ENCODE measurements at regions not wholly inside any gene's neighbourhood (a gene's known extent, or its start where the extent isn't known, plus 50 kb on each side); places are given as distances from the start of the nearest gene placed in this dataset.
"Not testable (repeated sequence)": the region's sequence is repeated elsewhere in the genome, so short reads cannot be mapped to it uniquely, and the experiment has no call there.

DNA sequence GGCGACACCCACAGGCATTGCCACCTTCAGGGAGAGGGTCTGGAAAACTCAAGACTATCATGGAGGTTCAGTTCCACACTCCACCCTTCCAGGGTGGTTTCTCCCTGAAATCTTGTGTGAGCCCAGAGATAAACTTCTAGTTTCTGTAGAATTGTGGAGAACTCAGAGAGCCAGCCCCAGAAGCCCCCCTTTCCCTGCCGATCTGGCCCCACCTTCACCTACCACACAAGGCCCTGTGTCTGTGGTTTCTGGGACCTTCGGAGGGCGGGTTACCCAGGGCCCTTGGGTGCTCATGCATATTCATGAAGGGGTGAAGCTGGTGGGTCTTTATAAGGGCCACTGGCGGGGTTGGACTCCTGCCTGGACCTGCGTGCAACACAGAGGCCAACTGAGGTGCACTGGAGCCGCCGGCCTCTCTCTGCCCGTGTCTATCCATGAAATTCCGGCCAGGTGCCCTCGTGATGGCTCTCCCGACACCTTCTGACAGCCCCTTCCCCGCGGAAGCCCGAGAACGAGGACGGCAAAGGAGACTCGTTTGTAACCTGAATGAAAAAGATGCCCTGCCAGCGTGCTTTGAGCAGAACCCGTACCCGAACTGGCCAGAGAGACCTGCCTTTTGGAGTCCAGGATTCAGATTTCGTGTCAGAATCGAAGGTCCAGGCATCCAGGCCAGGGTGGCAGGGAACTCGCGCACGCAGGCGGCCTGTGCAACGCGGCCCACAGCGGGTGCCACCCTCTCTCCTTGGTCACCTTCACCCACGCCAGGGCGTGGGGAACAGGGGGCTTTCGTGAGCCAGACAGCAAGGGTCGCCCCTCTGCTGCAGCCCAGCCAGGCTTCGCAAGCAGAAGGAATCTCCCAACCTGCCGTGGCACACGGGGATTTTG, 1933.6 kb upstream of the DEFB115 start:
- not testable (repeated sequence) for H3K36me3 ChIP-seq (ENCODE audit: control insufficient read depth, insufficient read depth, low read length); H3K27ac ChIP-seq (ENCODE audit: low read depth, low read length); H3K4me3 ChIP-seq (ENCODE audit: low read depth, low read length); H3K9ac ChIP-seq (ENCODE audit: low read length); H3K27me3 ChIP-seq (ENCODE audit: control insufficient read depth, insufficient read depth, low read length); H3K4me1 ChIP-seq (ENCODE audit: control insufficient read depth, insufficient read depth, low read length)
- H3K9me3 ChIP-seq (ENCODE audit: control insufficient read depth, insufficient read depth, low read depth, low read length) = peaks cover 73% of the 10 kb centered on the region

DNA sequence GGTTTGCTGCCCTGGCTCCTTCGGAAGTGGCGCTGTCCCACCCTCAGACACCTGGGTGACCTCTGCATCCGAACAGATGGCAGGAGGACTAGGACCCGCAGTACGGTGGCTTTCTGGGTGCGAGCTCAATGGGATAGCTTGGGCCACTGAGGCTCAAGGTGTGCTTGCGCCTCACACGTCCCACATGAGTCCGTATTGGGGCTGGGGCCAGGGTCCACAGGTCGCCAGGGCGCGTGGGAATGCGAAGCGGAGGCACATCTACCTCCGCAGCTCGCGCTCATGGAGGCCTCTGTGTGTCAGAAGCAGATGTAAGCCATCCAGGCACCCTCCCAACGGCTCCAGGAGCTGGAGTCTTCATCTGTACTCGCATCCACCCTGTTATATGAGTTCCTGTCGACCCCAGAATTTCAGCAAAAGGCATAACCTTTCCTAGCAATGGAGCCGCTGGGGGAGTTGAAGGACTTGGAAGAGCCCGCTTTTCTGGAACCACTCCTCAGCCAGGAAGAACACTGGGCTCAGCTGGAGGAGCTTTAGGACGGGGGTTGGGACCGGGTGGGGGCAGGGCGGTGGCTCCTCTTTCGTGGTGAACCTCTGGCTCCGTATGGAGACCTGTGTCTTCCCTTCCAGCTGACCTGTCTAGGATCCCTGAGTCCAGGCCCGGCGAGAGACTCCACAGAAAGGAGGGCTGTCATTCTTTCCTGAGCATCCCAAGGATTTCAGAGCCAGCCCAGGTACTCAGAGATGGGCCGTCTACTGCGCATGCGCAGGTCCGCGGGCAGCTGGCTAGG, 1932.8 kb upstream of the DEFB115 start:
- not testable (repeated sequence) for H3K9ac ChIP-seq (ENCODE audit: low read length); H3K4me1 ChIP-seq (ENCODE audit: control insufficient read depth, insufficient read depth, low read length); H3K36me3 ChIP-seq (ENCODE audit: control insufficient read depth, insufficient read depth, low read length); H3K27ac ChIP-seq (ENCODE audit: low read depth, low read length); H3K27me3 ChIP-seq (ENCODE audit: control insufficient read depth, insufficient read depth, low read length); H3K4me3 ChIP-seq (ENCODE audit: low read depth, low read length)
- H3K9me3 ChIP-seq (ENCODE audit: control insufficient read depth, insufficient read depth, low read depth, low read length) = peaks cover 73% of the 10 kb centered on the region

DNA sequence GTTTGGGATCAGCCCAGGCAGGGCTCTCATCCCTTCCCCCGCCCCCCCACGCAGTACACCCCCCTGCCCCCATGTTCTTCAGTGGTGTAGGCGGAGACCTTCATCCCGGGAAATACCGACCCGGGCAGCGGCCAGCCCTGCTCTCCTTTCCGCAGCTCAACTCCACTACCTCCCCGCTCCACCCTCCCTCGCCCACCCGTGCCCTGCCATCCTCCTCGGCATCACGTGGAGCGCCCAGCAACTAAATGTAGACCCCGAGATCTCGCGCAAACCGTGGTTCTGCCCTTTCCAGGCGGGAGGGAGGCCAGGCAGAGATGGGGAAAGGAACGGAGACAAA, 1932.2 kb upstream of the DEFB115 start:
- Histone ChIP-seq H3K9me3 (ENCODE audit: control insufficient read depth, insufficient read depth, low read depth, low read length) (peaks cover 73% of the 10 kb centered on the region), H3K4me1 (ENCODE audit: control insufficient read depth, insufficient read depth, low read length) (no peaks in the 10 kb centered on the region), H3K4me3 (ENCODE audit: low read depth, low read length) (no peak overlapping the region), H3K9ac (ENCODE audit: low read length) (no peak overlapping the region), H3K36me3 (ENCODE audit: control insufficient read depth, insufficient read depth, low read length) (no peaks in the 10 kb centered on the region), H3K27me3 (ENCODE audit: control insufficient read depth, insufficient read depth, low read length) (no peaks in the 10 kb centered on the region), H3K27ac (ENCODE audit: low read depth, low read length) (no peak overlapping the region)

DNA sequence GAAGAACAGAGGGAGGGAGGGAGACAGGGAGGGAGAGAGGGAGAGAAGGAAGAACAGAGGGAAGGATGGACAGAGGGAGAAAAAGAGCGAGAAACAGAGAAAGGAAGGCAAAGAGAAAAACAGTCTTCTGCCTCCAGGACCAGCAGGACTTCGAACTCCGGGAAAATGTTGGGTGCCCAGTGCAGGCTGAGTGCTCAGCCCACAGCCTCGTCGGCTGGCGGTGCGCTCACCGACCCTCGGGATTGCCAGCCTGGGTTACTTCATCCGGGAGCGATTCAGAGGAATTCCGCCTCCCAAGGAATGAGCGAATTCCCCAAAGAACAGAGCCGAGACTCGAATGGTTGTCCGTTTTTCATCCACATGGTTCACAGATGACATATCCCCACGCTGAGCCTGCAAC, 1931.7 kb upstream of the DEFB115 start:
- not testable (repeated sequence) for H3K4me3 ChIP-seq (ENCODE audit: low read depth, low read length)

DNA sequence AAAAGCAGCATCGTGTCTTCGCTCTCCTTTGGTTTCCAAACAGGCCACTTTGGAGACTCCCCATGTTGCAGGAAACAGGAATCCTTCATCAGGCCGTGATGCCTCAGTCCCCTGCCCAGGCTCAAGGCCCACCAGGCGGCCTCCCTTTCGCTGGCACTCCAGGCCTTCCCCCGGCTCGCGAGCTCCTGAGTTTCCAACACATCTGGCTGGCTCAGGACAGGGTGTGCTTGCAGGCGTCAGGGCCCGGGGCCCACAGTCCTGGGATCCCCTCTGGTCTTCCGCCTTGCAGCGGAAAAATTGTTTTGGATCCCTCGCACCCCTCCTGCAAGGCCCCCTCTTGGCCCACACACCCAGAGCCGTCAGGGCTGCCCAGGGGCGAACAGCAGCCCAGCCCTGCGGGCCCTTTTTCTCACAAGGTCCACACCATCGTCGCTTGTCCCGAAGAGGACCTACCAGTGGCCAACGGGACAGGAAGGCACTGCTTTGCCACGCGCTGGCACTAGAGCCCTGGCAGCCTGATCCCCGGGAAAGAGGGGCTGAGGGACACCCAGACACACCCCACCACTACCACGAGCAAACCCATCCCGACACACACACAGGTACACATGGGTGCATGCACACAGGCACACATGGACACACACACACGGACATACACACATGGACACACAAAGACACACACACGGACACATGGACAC, 1930.9 kb upstream of the DEFB115 start:
- Histone ChIP-seq H3K27me3 (ENCODE audit: control insufficient read depth, insufficient read depth, low read length) (no peaks in the 10 kb centered on the region), H3K4me3 (ENCODE audit: low read depth, low read length) (no peak overlapping the region)

More for the DNA sequence above, 1931.7 kb upstream of the DEFB115 start:
- H3K36me3 ChIP-seq (ENCODE audit: control insufficient read depth, insufficient read depth, low read length); H3K4me1 ChIP-seq (ENCODE audit: control insufficient read depth, insufficient read depth, low read length); H3K9ac ChIP-seq (ENCODE audit: low read length); H3K27ac ChIP-seq (ENCODE audit: low read depth, low read length); H3K27me3 ChIP-seq (ENCODE audit: control insufficient read depth, insufficient read depth, low read length): not testable (repeated sequence)
- H3K9me3 ChIP-seq (ENCODE audit: control insufficient read depth, insufficient read depth, low read depth, low read length) = peaks cover 73% of the 10 kb centered on the region

DNA sequence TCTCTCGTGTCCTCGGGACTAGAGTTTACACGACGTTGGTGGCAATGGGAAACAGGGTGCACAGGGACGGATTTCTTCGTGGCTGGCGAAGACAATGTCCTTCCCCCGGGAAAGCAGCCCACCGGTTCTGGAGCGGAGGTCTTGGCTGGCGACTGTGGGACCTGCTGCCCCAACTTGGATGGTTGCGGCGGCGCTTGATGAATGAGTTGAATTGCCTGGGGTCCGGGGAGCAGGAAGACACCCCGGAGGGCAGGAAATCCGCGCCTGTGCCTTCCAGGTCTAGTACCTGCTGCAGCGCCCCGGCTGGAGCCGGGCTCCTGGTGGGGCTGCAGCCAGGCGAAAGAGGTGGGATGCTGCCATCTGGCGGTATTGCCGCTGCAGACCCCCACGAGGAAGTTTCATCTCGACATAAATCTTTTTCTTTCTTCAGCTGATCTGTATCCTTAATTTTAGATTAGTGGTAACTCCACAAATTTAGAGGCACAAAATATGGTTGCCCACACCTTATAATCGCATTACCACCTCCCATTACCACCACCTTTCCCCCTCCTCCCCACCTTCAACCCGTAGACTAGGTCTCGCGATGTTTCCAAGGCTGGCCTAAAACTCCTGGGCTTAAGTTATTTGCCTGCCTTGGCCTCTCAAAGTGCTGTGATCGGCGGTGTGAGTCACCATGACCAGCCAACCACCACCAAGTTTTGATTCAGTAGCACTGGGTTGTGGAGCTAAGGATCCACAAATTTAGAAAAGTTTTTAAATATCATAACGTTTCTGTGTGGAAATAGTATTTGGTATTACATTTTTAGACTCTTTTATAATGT, 1929.7 kb upstream of the DEFB115 start:
- not testable (repeated sequence) for H3K36me3 ChIP-seq (ENCODE audit: control insufficient read depth, insufficient read depth, low read length); H3K4me1 ChIP-seq (ENCODE audit: control insufficient read depth, insufficient read depth, low read length); H3K27me3 ChIP-seq (ENCODE audit: control insufficient read depth, insufficient read depth, low read length); H3K4me3 ChIP-seq (ENCODE audit: low read depth, low read length); H3K27ac ChIP-seq (ENCODE audit: low read depth, low read length); H3K9ac ChIP-seq (ENCODE audit: low read length)
- H3K9me3 ChIP-seq (ENCODE audit: control insufficient read depth, insufficient read depth, low read depth, low read length) = peaks cover 78% of the 10 kb centered on the region

More for the DNA sequence above, 1930.9 kb upstream of the DEFB115 start:
- Histone ChIP-seq H3K27ac (ENCODE audit: low read depth, low read length) (no peak overlapping the region), H3K4me1 (ENCODE audit: control insufficient read depth, insufficient read depth, low read length) (no peaks in the 10 kb centered on the region), H3K9me3 (ENCODE audit: control insufficient read depth, insufficient read depth, low read depth, low read length) (peaks cover 77% of the 10 kb centered on the region), H3K9ac (ENCODE audit: low read length) (no peak overlapping the region), H3K36me3 (ENCODE audit: control insufficient read depth, insufficient read depth, low read length) (no peaks in the 10 kb centered on the region)

DNA sequence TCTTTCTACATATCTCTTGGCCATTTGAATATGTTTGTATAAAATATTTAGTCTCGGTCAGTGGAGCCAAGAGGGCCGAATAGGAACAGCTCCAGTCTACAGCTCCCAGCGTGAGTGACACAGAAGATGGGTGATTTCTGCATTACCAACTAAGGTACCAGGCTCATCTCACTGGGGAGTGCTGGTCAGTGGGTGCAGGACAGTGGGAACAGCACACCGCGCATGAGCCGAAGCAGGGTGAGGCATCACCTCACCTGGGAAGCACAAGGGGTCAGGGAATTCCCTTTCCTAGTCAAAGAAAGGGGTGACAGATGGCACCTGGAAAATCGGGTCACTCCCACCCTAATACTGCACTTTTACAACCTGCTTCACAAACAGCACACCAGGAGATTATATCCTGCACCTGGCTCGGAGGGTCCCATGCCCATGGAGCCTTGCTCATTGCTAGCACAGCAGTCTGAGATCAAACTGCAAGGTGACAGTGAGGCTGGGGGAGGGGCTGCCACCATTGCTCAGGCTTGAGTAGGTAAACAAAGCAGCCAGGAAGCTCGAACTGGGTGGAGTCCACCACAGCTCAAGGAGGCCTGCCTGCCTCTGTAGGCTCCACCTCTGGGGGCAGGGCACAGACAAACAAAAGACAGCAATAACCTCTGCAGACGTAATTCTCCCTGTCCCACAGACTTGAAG, 1926.9 kb upstream of the DEFB115 start:
- H3K4me3 ChIP-seq (ENCODE audit: low read depth, low read length); H3K36me3 ChIP-seq (ENCODE audit: control insufficient read depth, insufficient read depth, low read length); H3K4me1 ChIP-seq (ENCODE audit: control insufficient read depth, insufficient read depth, low read length); H3K27me3 ChIP-seq (ENCODE audit: control insufficient read depth, insufficient read depth, low read length); H3K27ac ChIP-seq (ENCODE audit: low read depth, low read length); H3K9ac ChIP-seq (ENCODE audit: low read length): not testable (repeated sequence)
- peaks cover 78% of the 10 kb centered on the region for H3K9me3 ChIP-seq (ENCODE audit: control insufficient read depth, insufficient read depth, low read depth, low read length)

DNA sequence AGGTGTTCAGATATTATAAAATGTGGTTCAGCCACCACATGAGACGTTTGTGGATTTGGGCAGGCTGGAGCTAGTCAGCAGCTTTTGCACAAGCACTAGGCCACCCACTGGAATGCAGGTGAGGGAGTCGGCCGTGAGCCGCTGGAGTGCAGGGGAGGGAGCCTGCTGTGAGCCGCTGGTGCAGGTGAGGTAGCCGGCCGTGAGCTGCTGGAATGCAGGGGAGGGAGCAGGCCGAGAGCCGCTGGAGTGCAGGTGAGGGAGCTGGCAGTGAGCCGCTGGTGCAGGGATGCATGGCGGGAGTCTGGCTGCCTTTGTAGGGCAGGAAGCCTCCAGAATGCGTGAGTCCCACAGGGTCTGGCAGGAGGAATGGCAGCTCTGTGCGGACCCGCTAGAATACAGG, 1907.6 kb upstream of the DEFB115 start:
- no peaks in the 10 kb centered on the region for H3K36me3 ChIP-seq (ENCODE audit: control insufficient read depth, insufficient read depth, low read length)
- no peaks in the 10 kb centered on the region for H3K27me3 ChIP-seq (ENCODE audit: control insufficient read depth, insufficient read depth, low read length)
- no peak overlapping the region for H3K27ac ChIP-seq (ENCODE audit: low read depth, low read length)
- no peaks in the 10 kb centered on the region for H3K4me1 ChIP-seq (ENCODE audit: control insufficient read depth, insufficient read depth, low read length)
- peaks cover 55% of the 10 kb centered on the region; the same call in 1 of the 2 replicates for H3K9me3 ChIP-seq (ENCODE audit: control insufficient read depth, insufficient read depth, low read depth, low read length)
- no peak overlapping the region for H3K9ac ChIP-seq (ENCODE audit: low read length)
- peak overlapping the region; percentile 12; the same call in 1 of the 2 replicates for H3K4me3 ChIP-seq (ENCODE audit: low read depth, low read length)

DNA sequence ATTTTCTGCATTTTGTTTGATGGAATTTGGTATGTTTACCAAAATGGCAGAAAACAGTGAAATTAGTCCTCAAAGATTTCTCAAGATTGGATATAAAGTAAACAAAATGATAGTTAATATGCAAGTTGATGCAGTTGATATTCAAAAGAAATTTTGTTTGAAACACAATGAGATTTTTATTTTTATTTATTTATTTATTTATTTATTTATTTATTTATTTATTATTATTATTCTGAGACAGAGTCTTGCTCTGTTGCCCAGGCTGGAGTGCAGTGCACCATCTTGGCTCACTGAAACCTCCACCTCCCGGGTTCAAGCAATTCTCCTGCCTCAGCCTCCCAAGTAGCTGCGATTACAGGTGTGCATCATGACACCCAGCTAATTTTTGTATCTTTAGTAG, 1881.5 kb upstream of the DEFB115 start:
- H3K36me3 ChIP-seq (ENCODE audit: control insufficient read depth, insufficient read depth, low read length); H3K4me1 ChIP-seq (ENCODE audit: control insufficient read depth, insufficient read depth, low read length); H3K27ac ChIP-seq (ENCODE audit: low read depth, low read length); H3K9ac ChIP-seq (ENCODE audit: low read length); H3K27me3 ChIP-seq (ENCODE audit: control insufficient read depth, insufficient read depth, low read length); H3K4me3 ChIP-seq (ENCODE audit: low read depth, low read length): not testable (repeated sequence)
- peaks cover 51% of the 10 kb centered on the region for H3K9me3 ChIP-seq (ENCODE audit: control insufficient read depth, insufficient read depth, low read depth, low read length)

DNA sequence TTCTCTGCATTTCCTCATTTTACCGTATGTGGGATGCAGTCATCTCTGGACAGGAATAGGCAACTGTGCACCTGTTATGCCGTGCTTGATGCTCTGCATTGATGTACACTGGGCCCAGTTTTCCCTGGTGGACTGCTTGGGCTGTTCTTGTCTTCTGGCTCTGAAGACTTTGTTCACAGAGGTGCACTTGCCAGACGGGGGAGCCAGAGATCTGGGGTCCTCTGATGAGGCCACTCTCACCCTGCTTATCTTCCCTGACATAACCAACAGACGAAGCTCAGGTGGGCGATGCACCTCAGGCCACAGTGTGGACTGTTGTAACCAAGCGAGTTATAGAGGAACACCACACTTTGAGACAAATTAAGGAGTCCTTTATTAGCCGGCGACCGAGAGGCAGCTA, 1864.6 kb upstream of the DEFB115 start:
- not testable (repeated sequence) for H3K4me1 ChIP-seq (ENCODE audit: control insufficient read depth, insufficient read depth, low read length); H3K4me3 ChIP-seq (ENCODE audit: low read depth, low read length); H3K9ac ChIP-seq (ENCODE audit: low read length); H3K36me3 ChIP-seq (ENCODE audit: control insufficient read depth, insufficient read depth, low read length); H3K27ac ChIP-seq (ENCODE audit: low read depth, low read length); H3K27me3 ChIP-seq (ENCODE audit: control insufficient read depth, insufficient read depth, low read length)
- H3K9me3 ChIP-seq (ENCODE audit: control insufficient read depth, insufficient read depth, low read depth, low read length) = peaks cover 46% of the 10 kb centered on the region
